HCT116 (cell line): ENCODE measurements at regions not wholly inside any gene's neighbourhood (a gene's known extent, or its start where the extent isn't known, plus 50 kb on each side); places are given as distances from the start of the nearest gene placed in this dataset.

Experiments used
- ATAC-seq: fragments of 200-7000 bp; cut with Tn5 transposase; 2 replicates; pipeline ENCODE4 v1.9.1; 2020; ENCODE audit warnings: mild to moderate bottlenecking, moderate library complexity
- BruUV-seq: library from RNA; stranded (reverse); fragments of 400-500 nt; replicated peaks from 2 replicates; lab custom pipeline; 2021; lab: Mats Ljungman, UMichigan
- CTCF ChIA-PET: fragments of 300-600 bp; sonication (Branson Sonifier 250); formaldehyde crosslinking; loops from one replicate; lab custom pipeline; 2021; ENCODE audit warnings: antibody characterized with exemption; lab: Charles Lee
- POLR2A ChIA-PET: fragments of 300-600, 350-600 bp; sonication (Branson Sonifier 250); formaldehyde crosslinking; loops from one replicate; lab custom pipeline; 2021; ENCODE audit warnings: antibody characterized with exemption; lab: Charles Lee
- RAD21 ChIA-PET, 2 experiments: fragments of 300-600 bp; sonication (Branson Sonifier 250); formaldehyde crosslinking; loops; one replicate each; lab custom pipeline; 2023; ENCODE audit warnings: low total read pairs in 2 of 2; ENCODE audit not compliant: uncharacterized antibody in 2 of 2, unreplicated experiment in 2 of 2, low non-redundant PET in 1 of 2; lab: Charles Lee
- DNase-seq: peaks from one replicate; pipeline ENCODE4 v3.0.0-alpha.2; 2010; ENCODE audit warnings: low read depth, low spot score
- H2AFZ ChIP-seq: fragments of 200-600 bp; shearing (Covaris generic), sonication (generic); 2 replicates; pipeline ENCODE4 v1.6.1; 2017; ENCODE audit warnings: low read depth, mixed run types, mixed read lengths, antibody characterized with exemption, low read length; ENCODE audit not compliant: poor library complexity, severe bottlenecking
- H3K27ac ChIP-seq: 2 replicates; pipeline ENCODE4 v1.5.1; 2012; ENCODE audit warnings: low read depth, low read length
- H3K27me3 ChIP-seq: fragments of 200-600 bp; sonication (generic); 2 replicates; pipeline ENCODE4 v1.6.1; 2016; ENCODE audit warnings: mixed run types, low read length, mixed read lengths; ENCODE audit not compliant: insufficient read depth
- H3K36me3 ChIP-seq, 2 experiments: fragments of 200-500 bp in 1 of 2; fragments of 200-600 bp in 1 of 2; sonication (Bioruptor generic) in 1 of 2; sonication (generic) in 1 of 2; 2 replicates each; pipeline versions ENCODE4 v1.5.1 to v1.6.1; 2014 to 2016; ENCODE audit warnings: low read length in 2 of 2, inconsistent platforms in 1 of 2, mixed read lengths in 1 of 2, mixed run types in 1 of 2; ENCODE audit not compliant: insufficient read depth in 2 of 2, control insufficient read depth in 1 of 2
- H3K4me1 ChIP-seq, 2 experiments: fragments of 200-600 bp in 1 of 2; sonication (generic) in 1 of 2; 2 replicates each; pipeline versions ENCODE4 v1.5.1 to v1.6.1; 2012 to 2017; ENCODE audit warnings: low read length in 2 of 2, inconsistent platforms in 1 of 2, mild to moderate bottlenecking in 1 of 2, mixed read lengths in 1 of 2, mixed run types in 1 of 2, moderate library complexity in 1 of 2; ENCODE audit not compliant: insufficient read depth in 2 of 2, control insufficient read depth in 1 of 2
- H3K4me2 ChIP-seq: fragments of 200-600 bp; sonication (generic); 2 replicates; pipeline ENCODE4 v1.6.1; 2017; ENCODE audit warnings: mixed run types, low read length, mixed read lengths
- H3K4me3 ChIP-seq, 2 experiments: fragments of 200-600 bp in 1 of 2; sonication (generic) in 1 of 2; replicated peaks in 1 of 2; 2 replicates each; pipeline ENCODE4 v1.5.1; 2011 to 2016; ENCODE audit warnings: low read length in 2 of 2, control low read depth in 1 of 2, low read depth in 1 of 2, mild to moderate bottlenecking in 1 of 2, mixed read lengths in 1 of 2, mixed run types in 1 of 2
- H3K79me2 ChIP-seq: fragments of 200-600 bp; sonication (generic); 2 replicates; pipeline ENCODE4 v1.6.1; 2017; ENCODE audit warnings: mild to moderate bottlenecking, mixed run types, low read length, moderate library complexity, mixed read lengths; ENCODE audit not compliant: insufficient read depth
- H3K9ac ChIP-seq: fragments of 200-600 bp; sonication (generic); 2 replicates; pipeline ENCODE4 v1.6.1; 2016; ENCODE audit warnings: low read length, mixed read lengths
- H3K9me2 ChIP-seq: fragments of 200-600 bp; sonication (generic), shearing (Covaris generic); 2 replicates; pipeline ENCODE4 v1.6.1; 2017; ENCODE audit warnings: mixed run types, mild to moderate bottlenecking, moderate library complexity; ENCODE audit not compliant: insufficient read depth
- H3K9me3 ChIP-seq, 2 experiments: fragments of 200-500 bp in 1 of 2; fragments of 200-600 bp in 1 of 2; sonication (Bioruptor generic) in 1 of 2; sonication (generic) in 1 of 2; 2 replicates each; pipeline ENCODE4 v1.6.1; 2014 to 2017; ENCODE audit warnings: low read length in 2 of 2, mixed read lengths in 2 of 2, inconsistent platforms in 1 of 2, low read depth in 1 of 2, mild to moderate bottlenecking in 1 of 2, mixed run types in 1 of 2, moderate library complexity in 1 of 2; ENCODE audit not compliant: control insufficient read depth in 1 of 2, insufficient read depth in 1 of 2
- H4K20me1 ChIP-seq: fragments of 200-600 bp; sonication (generic), shearing (Covaris generic); 2 replicates; pipeline ENCODE4 v1.6.1; 2017; ENCODE audit warnings: mixed run types, mild to moderate bottlenecking, moderate library complexity; ENCODE audit not compliant: insufficient read depth
- ATF3 ChIP-seq: IDR thresholded peaks from 2 replicates; pipeline ENCODE4 v1.6.1; 2012
- CEBPB ChIP-seq: IDR thresholded peaks from 2 replicates; pipeline ENCODE4 v1.6.1; 2012; ENCODE audit warnings: low read depth
- CTCF ChIP-seq, 3 experiments: fragments of 200-600 bp in 1 of 3; sonication (generic) in 1 of 3; IDR thresholded peaks in 2 of 3; conservative IDR thresholded peaks in 1 of 3; 2 replicates each; pipeline ENCODE4 v1.5.1; 2012 to 2017; ENCODE audit warnings: low read depth in 2 of 3, low read length in 2 of 3, antibody characterized with exemption in 1 of 3, borderline replicate concordance in 1 of 3, control low read depth in 1 of 3, mild to moderate bottlenecking in 1 of 3, mixed read lengths in 1 of 3, mixed run types in 1 of 3, moderate library complexity in 1 of 3; ENCODE audit not compliant: insufficient read depth in 1 of 3
- EGR1 ChIP-seq: IDR thresholded peaks from 2 replicates; pipeline ENCODE4 v1.6.1; 2012; ENCODE audit warnings: low read depth
- ELF1 ChIP-seq: IDR thresholded peaks from 2 replicates; pipeline ENCODE4 v1.6.1; 2012; ENCODE audit warnings: low read depth, borderline replicate concordance
- RAD21 ChIP-seq: IDR thresholded peaks from 2 replicates; pipeline ENCODE4 v1.6.1; 2012; ENCODE audit warnings: low read depth, mild to moderate bottlenecking
- SIN3A ChIP-seq: IDR thresholded peaks from 2 replicates; pipeline ENCODE4 v1.6.1; 2012; ENCODE audit warnings: low read depth
- SRF ChIP-seq: IDR thresholded peaks from 2 replicates; pipeline ENCODE4 v1.6.1; 2012; ENCODE audit warnings: low read depth
- TCF7L2 ChIP-seq: IDR thresholded peaks from 2 replicates; pipeline ENCODE4 v1.7.0; 2011; ENCODE audit warnings: borderline replicate concordance, inconsistent platforms; ENCODE audit not compliant: insufficient read depth, insufficient read length; ENCODE audit errors: extremely low read depth
- YY1 ChIP-seq: IDR thresholded peaks from 2 replicates; pipeline ENCODE4 v1.6.1; 2011; ENCODE audit warnings: low read length, low read depth, moderate library complexity, mild to moderate bottlenecking; ENCODE audit not compliant: insufficient replicate concordance; ENCODE audit errors: extremely low read depth
- ZFX ChIP-seq: fragments of 450-650 bp; IDR thresholded peaks from 2 replicates; pipeline ENCODE4 v1.6.1; 2017
- intact Hi-C: fragments of 100-400 bp; cut with micrococcal nuclease; formaldehyde crosslinking; loops from 2 replicates; pipeline ENCODE4 v1.10.0; 2022

- ATAC-seq (no peak), DNase-seq (no peak)
- POLR2A ChIA-PET = no interaction called here
- H3K9me3 ChIP-seq = no peaks in the 10 kb centered on the region
- TF ChIP-seq RAD21 = no peak
- TF ChIP-seq SIN3A = no peak
- no peak for TF ChIP-seq ATF3
- H3K4me2 ChIP-seq = no peak overlapping the region
- H3K27ac ChIP-seq = no peak overlapping the region
- H3K36me3 ChIP-seq = no peaks in the 10 kb centered on the region
- no peak overlapping the region for H2AFZ ChIP-seq
- intact Hi-C loops = no loop called here
- CTCF ChIA-PET = no interaction called here
- H3K27me3 ChIP-seq = no peaks in the 10 kb centered on the region
- no peaks in the 10 kb centered on the region for H3K9me2 ChIP-seq
- H3K9ac ChIP-seq = no peak overlapping the region
- H4K20me1 ChIP-seq = no peaks in the 10 kb centered on the region
- H3K4me1 ChIP-seq = no peaks in the 10 kb centered on the region
- H3K4me3 ChIP-seq = no peak overlapping the region
- H3K79me2 ChIP-seq = no peaks in the 10 kb centered on the region
- RAD21 ChIA-PET = no interaction called here
- BruUV-seq = no TSS peak
Measured at GRCh38 chr9:99681113-99681512, 140.6 kb upstream of the NR4A3 start.

GRCh38 chr9:99682378-99682777 lies 139.3 kb upstream of the NR4A3 start:
- no peaks in the 10 kb centered on the region for H3K79me2 ChIP-seq
- no peaks in the 10 kb centered on the region for H3K4me1 ChIP-seq
- ChIA-PET POLR2A (no interaction called here), CTCF (no interaction called here), RAD21 (no interaction called here)
- no peaks in the 10 kb centered on the region for H3K27me3 ChIP-seq
- no peak overlapping the region for H2AFZ ChIP-seq
- no peak for ATAC-seq
- no peaks in the 10 kb centered on the region for H3K36me3 ChIP-seq
- H3K9me3 ChIP-seq = no peaks in the 10 kb centered on the region
- no peak overlapping the region for H3K4me2 ChIP-seq
- no peaks in the 10 kb centered on the region for H4K20me1 ChIP-seq
- H3K4me3 ChIP-seq = no peak overlapping the region
- intact Hi-C loops = no loop called here
- H3K9me2 ChIP-seq = no peaks in the 10 kb centered on the region
- H3K9ac ChIP-seq = no peak overlapping the region
- H3K27ac ChIP-seq = no peak overlapping the region
- no peak for TF ChIP-seq ELF1
- TF ChIP-seq TCF7L2 = no peak
- TF ChIP-seq SRF = no peak
- TF ChIP-seq SIN3A = no peak
- no peak for TF ChIP-seq CEBPB
- TF ChIP-seq ZFX = no peak
- no peak for TF ChIP-seq YY1
- TF ChIP-seq CTCF (IDR thresholded peaks at IDR 0.05 in 2 of 3, conservative IDR thresholded peaks at IDR 0.05 in 1 of 3; ENCODE audit: borderline replicate concordance in 1 of 3, insufficient read depth in 1 of 3, low read depth in 2 of 3, low read length in 2 of 3) = no peak
- TF ChIP-seq EGR1 = no peak
- DNase-seq = no peak
- no TSS peak for BruUV-seq
